ENCODE measurements at regions not wholly inside any gene's neighbourhood (a gene's known extent, or its start where the extent isn't known, plus 50 kb on each side); places are given as distances from the start of the nearest gene placed in this dataset.

- Histone ChIP-seq H3K4me3 (no peak overlapping the region), H3K9me3 (no peaks in the 10 kb centered on the region), H3K36me3 (no peaks in the 10 kb centered on the region), H3K27ac (no peak overlapping the region), H3K27me3 (no peaks in the 10 kb centered on the region), H3K4me1 (no peaks in the 10 kb centered on the region)
- no peak for ATAC-seq
- no peak for TF ChIP-seq CTCF (IDR thresholded peaks at IDR 0.05)
- no peak for FAIRE-seq
- WGBS, 2 donors, result 76 to 79% methylated on average over 6 of the region's 6 CpGs
- intact Hi-C loops (cut with DNase I), result loop anchor here in 2 of 3 donors (10.0 kb wide), 2 partner anchors 162 to 238 kb away; no protein-coding TSS in a partner anchor
- DNase-seq, result no peak
These were observed 173.3 kb upstream of the PARP11 start for GRCh38 chr12:4046495-4046840.

GRCh38 chr12:4045786-4046494, 172.7 kb upstream of the PARP11 start:
- no peak for TF ChIP-seq CTCF (IDR thresholded peaks at IDR 0.05)
- DNase-seq (no peak), FAIRE-seq (no peak), ATAC-seq (no peak)
- Histone ChIP-seq H3K9me3 (no peaks in the 10 kb centered on the region), H3K27me3 (no peaks in the 10 kb centered on the region), H3K27ac (no peak overlapping the region), H3K36me3 (no peaks in the 10 kb centered on the region), H3K4me3 (no peak overlapping the region), H3K4me1 (no peaks in the 10 kb centered on the region)
- WGBS, 2 donors, result 91 to 94% methylated on average over 16 of the region's 16 CpGs
- intact Hi-C loops (cut with DNase I), result loop anchor here in 2 of 3 donors (10.0 kb wide), 2 partner anchors 161 to 239 kb away; no protein-coding TSS in a partner anchor

GRCh38 chr12:4044736-4045730, 171.8 kb upstream of the PARP11 start:
- Histone ChIP-seq H3K4me1 (no peaks in the 10 kb centered on the region), H3K9me3 (no peaks in the 10 kb centered on the region), H3K27ac (no peak overlapping the region), H3K4me3 (no peak overlapping the region), H3K36me3 (no peaks in the 10 kb centered on the region), H3K27me3 (no peaks in the 10 kb centered on the region)
- ATAC-seq, result no peak
- intact Hi-C loops (cut with DNase I), result loop anchor here (5.0 to 10.0 kb wide), 3 partner anchors 53 to 240 kb away; no protein-coding TSS in a partner anchor
- WGBS, 2 donors, result 81 to 86% methylated on average over 23 of the region's 23 CpGs
- no peak for FAIRE-seq
- no peak for TF ChIP-seq CTCF (IDR thresholded peaks at IDR 0.05)
- DNase-seq, result no peak

- no peak for FAIRE-seq
These were observed 170.9 kb upstream of the PARP11 start for GRCh38 chr12:4044101-4044500.

More at GRCh38 chr12:4044101-4044500, 170.9 kb upstream of the PARP11 start:
- no peaks in the 10 kb centered on the region for H3K9me3 ChIP-seq
- H3K27ac ChIP-seq, result no peak overlapping the region
- DNase-seq (no peak), ATAC-seq (no peak)
- no peaks in the 10 kb centered on the region for H3K4me1 ChIP-seq
- H3K4me3 ChIP-seq, result no peak overlapping the region
- no peaks in the 10 kb centered on the region for H3K36me3 ChIP-seq
- intact Hi-C loops (cut with DNase I), result loop anchor here (5.0 to 10.0 kb wide), 3 partner anchors 52 to 241 kb away; no protein-coding TSS in a partner anchor
- no peaks in the 10 kb centered on the region for H3K27me3 ChIP-seq
- WGBS, 2 donors, result 86 to 91% methylated on average over 9 of the region's 9 CpGs
- TF ChIP-seq CTCF (IDR thresholded peaks at IDR 0.05), result no peak

Measured in pancreas (tissue), 10 donors.